ENCODE measurements at regions not wholly inside any gene's neighbourhood (a gene's known extent, or its start where the extent isn't known, plus 50 kb on each side); places are given as distances from the start of the nearest gene placed in this dataset.

- TF ChIP-seq CTCF (IDR thresholded peaks at IDR 0.05), result no peak
- no peak for TF ChIP-seq ZFX (IDR thresholded peaks at IDR 0.05; ENCODE audit: borderline replicate concordance)
- no peak overlapping the region for H3K27ac ChIP-seq
Measured at GRCh38 chrX:17913801-17914200, 52.7 kb upstream of the RAI2 start.

All from 22Rv1 (cell line).